ENCODE measurements at regions not wholly inside any gene's neighbourhood (a gene's known extent, or its start where the extent isn't known, plus 50 kb on each side); places are given as distances from the start of the nearest gene placed in this dataset.

GRCh38 chr18:22490429-22490846, 72.7 kb upstream of the CTAGE1 start:
- Histone ChIP-seq H3K27me3 (replicated peaks) (no peaks in the 10 kb centered on the region), H3K27ac (no peak overlapping the region)
- in situ Hi-C loops (cut with HindIII; ENCODE audit: low pct_ligation_motif_present, low sequenced_read_pairs), result no loop called here

GRCh38 chr18:22493255-22493654, 75.5 kb upstream of the CTAGE1 start:
- no peak for TF ChIP-seq CTCF (IDR thresholded peaks at IDR 0.05; ENCODE audit: low read depth, low read length, missing control alignments)
- in situ Hi-C loops (cut with HindIII; ENCODE audit: low pct_ligation_motif_present, low sequenced_read_pairs), result no loop called here
- H3K4me3 ChIP-seq (ENCODE audit: low read depth, low read length), result no peak overlapping the region
- H3K27me3 ChIP-seq (replicated peaks), result no peaks in the 10 kb centered on the region
- H3K36me3 ChIP-seq (replicated peaks), result no peaks in the 10 kb centered on the region
- no peak overlapping the region for H3K27ac ChIP-seq
- no peak for DNase-seq

More at GRCh38 chr18:22490429-22490846, 72.7 kb upstream of the CTAGE1 start:
- TF ChIP-seq CTCF (IDR thresholded peaks at IDR 0.05; ENCODE audit: low read depth, low read length, missing control alignments), result no peak
- H3K36me3 ChIP-seq (replicated peaks), result no peaks in the 10 kb centered on the region
- no peak overlapping the region for H3K4me3 ChIP-seq (ENCODE audit: low read depth, low read length)
- DNase-seq, result no peak

- no peak for TF ChIP-seq CTCF (IDR thresholded peaks at IDR 0.05; ENCODE audit: low read depth, low read length, missing control alignments)
- Histone ChIP-seq H3K36me3 (replicated peaks) (no peaks in the 10 kb centered on the region), H3K27ac (peak overlapping the region; percentile 35), H3K27me3 (replicated peaks) (no peaks in the 10 kb centered on the region), H3K4me3 (ENCODE audit: low read depth, low read length) (no peak overlapping the region)
- no peak for DNase-seq
- in situ Hi-C loops (cut with HindIII; ENCODE audit: low pct_ligation_motif_present, low sequenced_read_pairs), result no loop called here
These were observed 76.2 kb upstream of the CTAGE1 start for GRCh38 chr18:22493940-22494339.

- no peaks in the 10 kb centered on the region for H3K27me3 ChIP-seq (replicated peaks)
- no peak for TF ChIP-seq CTCF (IDR thresholded peaks at IDR 0.05; ENCODE audit: low read depth, low read length, missing control alignments)
- no peak overlapping the region for H3K4me3 ChIP-seq (ENCODE audit: low read depth, low read length)
- in situ Hi-C loops (cut with HindIII; ENCODE audit: low pct_ligation_motif_present, low sequenced_read_pairs), result no loop called here
- peak; percentile 46 for DNase-seq
- no peaks in the 10 kb centered on the region for H3K36me3 ChIP-seq (replicated peaks)
- peak overlapping the region; percentile 35 for H3K27ac ChIP-seq
These were observed 77.1 kb upstream of the CTAGE1 start for GRCh38 chr18:22494771-22495170.

GRCh38 chr18:22499421-22499820, 81.7 kb upstream of the CTAGE1 start:
- Histone ChIP-seq H3K27me3 (replicated peaks) (no peaks in the 10 kb centered on the region), H3K27ac (no peak overlapping the region), H3K4me3 (ENCODE audit: low read depth, low read length) (no peak overlapping the region), H3K36me3 (replicated peaks) (no peaks in the 10 kb centered on the region)
- in situ Hi-C loops (cut with HindIII; ENCODE audit: low pct_ligation_motif_present, low sequenced_read_pairs), result no loop called here
- DNase-seq, result no peak
- no peak for TF ChIP-seq CTCF (IDR thresholded peaks at IDR 0.05; ENCODE audit: low read depth, low read length, missing control alignments)

- Histone ChIP-seq H3K27me3 (replicated peaks) (no peaks in the 10 kb centered on the region), H3K4me3 (ENCODE audit: low read depth, low read length) (no peak overlapping the region), H3K27ac (no peak overlapping the region), H3K36me3 (replicated peaks) (no peaks in the 10 kb centered on the region)
- no peak for DNase-seq
- in situ Hi-C loops (cut with HindIII; ENCODE audit: low pct_ligation_motif_present, low sequenced_read_pairs), result no loop called here
- TF ChIP-seq CTCF (IDR thresholded peaks at IDR 0.05; ENCODE audit: low read depth, low read length, missing control alignments), result no peak
These were observed 86.1 kb upstream of the CTAGE1 start for GRCh38 chr18:22503803-22504202.
